Fibroblast of mammary gland (primary cell): ENCODE measurements at regions not wholly inside any gene's neighbourhood (a gene's known extent, or its start where the extent isn't known, plus 50 kb on each side); places are given as distances from the start of the nearest gene placed in this dataset.
A peak's percentile ranks its signal among the peaks of the same experiment; 100 is the strongest.

Experiments
- DNase-seq: peaks from one replicate; pipeline ENCODE4 v3.0.0-alpha.2; 2010; ENCODE audit warnings: low read depth
- H3K4me3 ChIP-seq: 2 replicates; pipeline ENCODE4 v1.5.1; 2011; ENCODE audit warnings: low read depth, mild to moderate bottlenecking, low read length, moderate library complexity; ENCODE audit not compliant: control insufficient read depth
- CTCF ChIP-seq: conservative IDR thresholded peaks from 2 replicates; pipeline ENCODE4 v1.5.1; 2011; ENCODE audit warnings: low read depth, low read length, inconsistent platforms; ENCODE audit not compliant: control insufficient read depth, insufficient read depth

GRCh38 chr15:31433091-31433490 is 106.5 kb downstream of the KLF13 start:
- no peak for DNase-seq
- no peak for TF ChIP-seq CTCF
- no peak overlapping the region for H3K4me3 ChIP-seq

GRCh38 chr15:31433574-31433973 is 106.9 kb downstream of the KLF13 start:
- no peak overlapping the region for H3K4me3 ChIP-seq
- DNase-seq: no peak
- no peak for TF ChIP-seq CTCF

GRCh38 chr15:31434275-31434587 is 107.6 kb downstream of the KLF13 start:
- TF ChIP-seq CTCF: no peak

GRCh38 chr15:31434588-31435260 is 108.1 kb downstream of the KLF13 start:
- peak; percentile 91 for DNase-seq
- peak overlapping the region; percentile 24 for H3K4me3 ChIP-seq
- no peak for TF ChIP-seq CTCF

More at GRCh38 chr15:31434275-31434587, 107.6 kb downstream of the KLF13 start:
- H3K4me3 ChIP-seq: no peak overlapping the region
- no peak for DNase-seq

GRCh38 chr15:31435261-31435911 is 108.8 kb downstream of the KLF13 start:
- peak; percentile 86 for DNase-seq
- peak; percentile 75 for TF ChIP-seq CTCF
- H3K4me3 ChIP-seq: peak overlapping the region; percentile 24

- no peak overlapping the region for H3K4me3 ChIP-seq
- DNase-seq: peak; percentile 67
- no peak for TF ChIP-seq CTCF
Measured at GRCh38 chr15:31435912-31436628, 109.4 kb downstream of the KLF13 start.
